RWPE1 (cell line): ENCODE measurements at regions not wholly inside any gene's neighbourhood (a gene's known extent, or its start where the extent isn't known, plus 50 kb on each side); places are given as distances from the start of the nearest gene placed in this dataset.
"Not testable (repeated sequence)": the region's sequence is repeated elsewhere in the genome, so short reads cannot be mapped to it uniquely, and the experiment has no call there.

Experiments
- CTCF ChIA-PET: fragments of 350-600 bp; sonication (Branson Sonifier 250); formaldehyde crosslinking; extraction: SDS; loops from one replicate; lab custom pipeline; 2021; lab: Yijun Ruan, JAX
- POLR2A ChIA-PET: fragments of 400-600 bp; formaldehyde crosslinking; extraction: SDS; loops from one replicate; lab custom pipeline; 2020; ENCODE audit warnings: antibody characterized with exemption; ENCODE audit not compliant: low non-redundant PET; lab: Yijun Ruan, JAX
- DNase-seq: peaks from one replicate; pipeline ENCODE4 v3.0.0; 2012; ENCODE audit warnings: low spot score
- H3K27ac ChIP-seq: fragments of 450-650 bp; 2 replicates; pipeline ENCODE4 v1.5.1; 2017
- CTCF ChIP-seq: fragments of 450-650 bp; conservative IDR thresholded peaks from 2 replicates; pipeline ENCODE4 v1.5.1; 2017; ENCODE audit warnings: low read depth, mild to moderate bottlenecking

- POLR2A ChIA-PET: no interaction called here
- TF ChIP-seq CTCF: no peak
- CTCF ChIA-PET: no interaction called here
- DNase-seq: no peak
- no peak overlapping the region for H3K27ac ChIP-seq
Measured at GRCh38 chr7:32660936-32661335, 165.6 kb downstream of the AVL9 start.

GRCh38 chr7:32659853-32660252 is 164.6 kb downstream of the AVL9 start:
- ChIA-PET POLR2A (no interaction called here), CTCF (no interaction called here)
- no peak for TF ChIP-seq CTCF
- no peak overlapping the region for H3K27ac ChIP-seq
- DNase-seq: no peak

GRCh38 chr7:32658467-32658869 is 163.2 kb downstream of the AVL9 start:
- CTCF ChIA-PET: no interaction called here
- no peak for TF ChIP-seq CTCF

GRCh38 chr7:32658034-32658433 is 162.7 kb downstream of the AVL9 start:
- CTCF ChIA-PET: no interaction called here

More at GRCh38 chr7:32658467-32658869, 163.2 kb downstream of the AVL9 start:
- POLR2A ChIA-PET: interaction anchor here (0.8 kb wide), 1 partner anchor 17 kb away, joined by 4 read pairs; no protein-coding TSS in a partner anchor
- DNase-seq: no peak
- no peak overlapping the region for H3K27ac ChIP-seq

GRCh38 chr7:32654549-32654948 is 159.3 kb downstream of the AVL9 start:
- H3K27ac ChIP-seq, DNase-seq, CTCF ChIA-PET, POLR2A ChIA-PET: not testable (repeated sequence)

More at GRCh38 chr7:32658034-32658433, 162.7 kb downstream of the AVL9 start:
- no peak overlapping the region for H3K27ac ChIP-seq
- POLR2A ChIA-PET: interaction anchor here (0.8 kb wide), 1 partner anchor 17 kb away, joined by 4 read pairs; no protein-coding TSS in a partner anchor
- TF ChIP-seq CTCF: no peak
- peak; percentile 15 for DNase-seq

- POLR2A ChIA-PET, DNase-seq, H3K27ac ChIP-seq, CTCF ChIA-PET: not testable (repeated sequence)
Measured at GRCh38 chr7:32650356-32650755, 155.1 kb downstream of the AVL9 start.

GRCh38 chr7:32648408-32649156 is 153.3 kb downstream of the AVL9 start:
- POLR2A ChIA-PET: no interaction called here
- DNase-seq: no peak
- no peak overlapping the region for H3K27ac ChIP-seq
- no peak for TF ChIP-seq CTCF
- CTCF ChIA-PET: no interaction called here

- CTCF ChIA-PET, DNase-seq, H3K27ac ChIP-seq, POLR2A ChIA-PET: not testable (repeated sequence)
Measured at GRCh38 chr7:32645255-32645654, 150.0 kb downstream of the AVL9 start.
